CD4-positive, alpha-beta T cell treated with Interleukin-2 at 100 ng/mL for 4 hours (primary cell): ENCODE measurements at regions not wholly inside any gene's neighbourhood (a gene's known extent, or its start where the extent isn't known, plus 50 kb on each side); places are given as distances from the start of the nearest gene placed in this dataset.

Experiments used
- DNase-seq: peaks from one replicate; pipeline ENCODE4 v3.0.0-alpha.2; 2020; ENCODE audit warnings: low spot score

DNA sequence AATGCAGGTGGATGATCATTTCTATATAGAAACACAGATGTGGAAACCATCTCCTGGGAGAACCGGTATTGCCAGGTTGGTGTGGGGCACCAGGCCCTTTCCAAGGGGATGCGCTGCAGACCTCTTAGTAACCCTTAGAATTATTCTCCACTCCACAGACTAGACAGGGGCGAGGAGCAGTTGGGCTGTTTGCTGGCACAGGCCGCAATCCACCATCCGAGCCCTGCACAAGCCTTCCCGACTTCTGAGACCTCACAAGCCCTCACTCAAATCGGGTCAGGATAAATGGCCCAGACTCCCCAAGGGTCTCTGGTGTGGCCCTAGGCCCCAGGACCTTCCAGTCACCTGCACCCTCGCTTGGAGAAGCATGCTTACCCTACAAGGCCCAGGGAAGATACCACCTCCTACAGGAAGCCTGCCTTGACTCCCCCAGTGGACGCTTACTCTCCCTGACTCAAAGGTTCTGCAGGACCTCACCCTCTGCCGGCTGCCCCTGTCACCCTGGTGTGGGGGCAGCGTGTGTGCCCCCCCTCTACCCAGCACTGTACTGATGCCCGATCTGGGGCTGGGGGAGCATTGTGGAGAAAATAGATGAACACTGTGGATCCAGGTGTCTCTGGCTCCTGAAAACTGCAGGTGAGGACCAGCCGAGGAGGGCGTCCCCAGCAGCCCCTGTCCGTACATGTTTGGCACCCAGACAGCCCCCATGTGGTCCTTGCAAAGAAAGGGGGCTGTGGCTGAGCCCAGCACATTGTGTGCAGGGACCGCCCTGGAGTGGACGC, 49.8 kb upstream of the ACSF3 start:
- no peak for DNase-seq
